Panc1 (cell line): ENCODE measurements at regions not wholly inside any gene's neighbourhood (a gene's known extent, or its start where the extent isn't known, plus 50 kb on each side); places are given as distances from the start of the nearest gene placed in this dataset.

Source experiments
- ATAC-seq: fragments of 200-7000 bp; cut with Tn5 transposase; 2 replicates; pipeline ENCODE4 v1.9.1; 2020; ENCODE audit warnings: mild to moderate bottlenecking, moderate library complexity
- BruUV-seq: library from RNA; stranded (reverse); fragments of 400-500 nt; replicated peaks from 2 replicates; lab custom pipeline; 2021; lab: Mats Ljungman, UMichigan
- CTCF ChIA-PET: fragments of 300-600 bp; sonication (Branson Sonifier 250); formaldehyde crosslinking; loops from one replicate; lab custom pipeline; 2022; ENCODE audit warnings: antibody characterized with exemption; lab: Charles Lee
- POLR2A ChIA-PET: fragments of 300-600 bp; sonication (Branson Sonifier 250); formaldehyde crosslinking; loops from one replicate; lab custom pipeline; 2022; ENCODE audit warnings: antibody characterized with exemption; lab: Charles Lee
- DNase-seq: peaks from one replicate; pipeline ENCODE4 v3.0.0-alpha.2; 2010; ENCODE audit warnings: low read depth, low spot score
- H3K27ac ChIP-seq: 2 replicates; pipeline ENCODE4 v1.5.1; 2011; ENCODE audit warnings: mild to moderate bottlenecking, low read length, inconsistent platforms
- H3K27me3 ChIP-seq: fragments of 200-500 bp; sonication (Bioruptor generic); 2 replicates; pipeline ENCODE4 v1.6.0; 2014; ENCODE audit warnings: low read length, inconsistent platforms; ENCODE audit not compliant: control insufficient read depth, insufficient read depth
- H3K36me3 ChIP-seq: fragments of 200-500 bp; sonication (Bioruptor generic); 2 replicates; pipeline ENCODE4 v1.5.1; 2014; ENCODE audit warnings: inconsistent platforms, mild to moderate bottlenecking, low read length, moderate library complexity; ENCODE audit not compliant: control insufficient read depth, insufficient read depth
- H3K4me1 ChIP-seq: 2 replicates; pipeline ENCODE4 v1.5.1; 2011; ENCODE audit warnings: inconsistent platforms, mild to moderate bottlenecking, low read length, moderate library complexity; ENCODE audit not compliant: control insufficient read depth, insufficient read depth
- H3K4me3 ChIP-seq, 2 experiments: 2 replicates each; pipeline ENCODE4 v1.5.1; 2011 to 2012; ENCODE audit warnings: low read depth in 2 of 2, low read length in 2 of 2, mild to moderate bottlenecking in 2 of 2, inconsistent platforms in 1 of 2, moderate library complexity in 1 of 2
- H3K9me3 ChIP-seq: fragments of 200-500 bp; sonication (Bioruptor generic); 2 replicates; pipeline ENCODE4 v1.5.1; 2014; ENCODE audit warnings: low read depth, mild to moderate bottlenecking, inconsistent platforms, low read length, moderate library complexity; ENCODE audit not compliant: control insufficient read depth, insufficient read depth
- POLR2AphosphoS5 ChIP-seq: IDR thresholded peaks from 2 replicates; pipeline ENCODE4 v1.6.1; 2012; ENCODE audit warnings: mild to moderate bottlenecking, low read depth, low read length, moderate library complexity
- SIN3A ChIP-seq: IDR thresholded peaks from 2 replicates; pipeline ENCODE4 v1.6.1; 2012; ENCODE audit warnings: low read depth, mild to moderate bottlenecking, low read length, moderate library complexity, borderline replicate concordance; ENCODE audit not compliant: insufficient read depth
- TCF7L2 ChIP-seq: IDR thresholded peaks from 2 replicates; pipeline ENCODE4 v1.6.1; 2011; ENCODE audit warnings: mild to moderate bottlenecking, low read depth, low read length, inconsistent platforms
- in situ Hi-C: cut with HindIII; loops from 2 replicates; pipeline ENCODE4 v1.10.0; 2016; ENCODE audit warnings: low sequenced_read_pairs, low pct_unique_long_range_greater_than_20kb
- intact Hi-C: fragments of 100-400 bp; cut with micrococcal nuclease; formaldehyde crosslinking; loops from one replicate; pipeline ENCODE4 v1.10.0; 2022; ENCODE audit not compliant: unreplicated experiment
- TF ChIP-seq, protein P1 (sequence below), 2 experiments: IDR thresholded peaks; 2 replicates each; pipeline ENCODE4 v1.6.1; 2011 to 2012; ENCODE audit warnings: low read depth in 2 of 2, control low read depth in 1 of 2, low read length in 1 of 2, mild to moderate bottlenecking in 1 of 2, moderate library complexity in 1 of 2; ENCODE audit not compliant: insufficient read depth in 1 of 2
- TF ChIP-seq, protein P2 (sequence below): fragments of 450-650 bp; IDR thresholded peaks from 2 replicates; pipeline ENCODE4 v1.5.1; 2017; ENCODE audit warnings: mild to moderate bottlenecking

DNA sequence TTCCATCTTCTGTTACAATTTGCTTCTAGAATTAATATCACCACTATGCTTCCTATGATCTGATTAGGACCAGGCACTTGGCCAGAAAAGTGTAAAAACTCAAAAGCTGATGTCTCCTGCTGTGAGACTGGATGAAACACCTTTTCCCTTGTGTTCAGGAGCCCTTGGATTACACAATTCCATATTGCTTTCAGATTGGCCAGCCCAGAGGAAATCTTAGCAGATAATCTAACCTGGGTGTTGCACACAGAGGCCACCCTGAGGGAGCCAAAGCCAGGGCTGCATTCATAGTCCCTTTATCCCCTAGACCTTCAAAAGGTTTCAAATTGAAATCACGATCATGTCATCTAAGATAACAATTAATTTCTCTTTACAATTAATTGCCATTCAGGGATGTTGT lies 94.1 kb upstream of the SELENOP start:
- BruUV-seq = no TSS peak
- DNase-seq = no peak
- H3K27me3 ChIP-seq = peaks cover 11% of the 10 kb centered on the region
- H3K4me3 ChIP-seq = no peak overlapping the region
- H3K9me3 ChIP-seq = no peaks in the 10 kb centered on the region
- in situ Hi-C loops (loop anchor here (25.0 kb wide), 1 partner anchor 106 kb away; no protein-coding TSS in a partner anchor), intact Hi-C loops (no loop called here)
- H3K36me3 ChIP-seq = no peaks in the 10 kb centered on the region
- TF ChIP-seq, protein P1, sequence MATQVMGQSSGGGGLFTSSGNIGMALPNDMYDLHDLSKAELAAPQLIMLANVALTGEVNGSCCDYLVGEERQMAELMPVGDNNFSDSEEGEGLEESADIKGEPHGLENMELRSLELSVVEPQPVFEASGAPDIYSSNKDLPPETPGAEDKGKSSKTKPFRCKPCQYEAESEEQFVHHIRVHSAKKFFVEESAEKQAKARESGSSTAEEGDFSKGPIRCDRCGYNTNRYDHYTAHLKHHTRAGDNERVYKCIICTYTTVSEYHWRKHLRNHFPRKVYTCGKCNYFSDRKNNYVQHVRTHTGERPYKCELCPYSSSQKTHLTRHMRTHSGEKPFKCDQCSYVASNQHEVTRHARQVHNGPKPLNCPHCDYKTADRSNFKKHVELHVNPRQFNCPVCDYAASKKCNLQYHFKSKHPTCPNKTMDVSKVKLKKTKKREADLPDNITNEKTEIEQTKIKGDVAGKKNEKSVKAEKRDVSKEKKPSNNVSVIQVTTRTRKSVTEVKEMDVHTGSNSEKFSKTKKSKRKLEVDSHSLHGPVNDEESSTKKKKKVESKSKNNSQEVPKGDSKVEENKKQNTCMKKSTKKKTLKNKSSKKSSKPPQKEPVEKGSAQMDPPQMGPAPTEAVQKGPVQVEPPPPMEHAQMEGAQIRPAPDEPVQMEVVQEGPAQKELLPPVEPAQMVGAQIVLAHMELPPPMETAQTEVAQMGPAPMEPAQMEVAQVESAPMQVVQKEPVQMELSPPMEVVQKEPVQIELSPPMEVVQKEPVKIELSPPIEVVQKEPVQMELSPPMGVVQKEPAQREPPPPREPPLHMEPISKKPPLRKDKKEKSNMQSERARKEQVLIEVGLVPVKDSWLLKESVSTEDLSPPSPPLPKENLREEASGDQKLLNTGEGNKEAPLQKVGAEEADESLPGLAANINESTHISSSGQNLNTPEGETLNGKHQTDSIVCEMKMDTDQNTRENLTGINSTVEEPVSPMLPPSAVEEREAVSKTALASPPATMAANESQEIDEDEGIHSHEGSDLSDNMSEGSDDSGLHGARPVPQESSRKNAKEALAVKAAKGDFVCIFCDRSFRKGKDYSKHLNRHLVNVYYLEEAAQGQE (IDR thresholded peaks at IDR 0.05; ENCODE audit: insufficient read depth in 1 of 2, low read depth in 2 of 2, low read length in 1 of 2) = no peak
- no peak for TF ChIP-seq POLR2AphosphoS5
- TF ChIP-seq, protein P2, sequence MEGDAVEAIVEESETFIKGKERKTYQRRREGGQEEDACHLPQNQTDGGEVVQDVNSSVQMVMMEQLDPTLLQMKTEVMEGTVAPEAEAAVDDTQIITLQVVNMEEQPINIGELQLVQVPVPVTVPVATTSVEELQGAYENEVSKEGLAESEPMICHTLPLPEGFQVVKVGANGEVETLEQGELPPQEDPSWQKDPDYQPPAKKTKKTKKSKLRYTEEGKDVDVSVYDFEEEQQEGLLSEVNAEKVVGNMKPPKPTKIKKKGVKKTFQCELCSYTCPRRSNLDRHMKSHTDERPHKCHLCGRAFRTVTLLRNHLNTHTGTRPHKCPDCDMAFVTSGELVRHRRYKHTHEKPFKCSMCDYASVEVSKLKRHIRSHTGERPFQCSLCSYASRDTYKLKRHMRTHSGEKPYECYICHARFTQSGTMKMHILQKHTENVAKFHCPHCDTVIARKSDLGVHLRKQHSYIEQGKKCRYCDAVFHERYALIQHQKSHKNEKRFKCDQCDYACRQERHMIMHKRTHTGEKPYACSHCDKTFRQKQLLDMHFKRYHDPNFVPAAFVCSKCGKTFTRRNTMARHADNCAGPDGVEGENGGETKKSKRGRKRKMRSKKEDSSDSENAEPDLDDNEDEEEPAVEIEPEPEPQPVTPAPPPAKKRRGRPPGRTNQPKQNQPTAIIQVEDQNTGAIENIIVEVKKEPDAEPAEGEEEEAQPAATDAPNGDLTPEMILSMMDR = no peak
- POLR2A ChIA-PET = no interaction called here
- H3K27ac ChIP-seq = no peak overlapping the region
- CTCF ChIA-PET = no interaction called here
- peaks cover 4% of the 10 kb centered on the region; the same call in 1 of the 2 replicates for H3K4me1 ChIP-seq
- no peak for ATAC-seq

DNA sequence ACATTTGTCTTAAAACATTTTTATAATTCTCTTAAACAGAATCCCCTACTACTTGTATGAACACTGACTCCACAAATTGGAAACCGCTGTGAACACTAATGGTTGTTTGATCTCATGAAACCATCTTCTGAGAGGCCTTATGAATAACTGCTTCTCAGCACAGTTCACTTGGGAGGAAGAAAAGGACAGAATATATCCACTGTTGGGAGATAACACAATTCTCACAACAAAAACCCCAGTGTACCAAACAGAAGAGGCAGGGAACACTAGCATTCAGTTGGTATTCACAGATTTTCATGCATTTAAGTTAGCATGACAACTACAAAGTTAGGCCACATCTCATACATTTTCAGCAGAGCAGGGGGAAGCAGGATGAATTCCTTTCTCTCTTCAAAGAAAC lies 89.0 kb upstream of the SELENOP start:
- Histone ChIP-seq H3K27me3 (peaks cover 4% of the 10 kb centered on the region), H3K4me3 (no peak overlapping the region), H3K36me3 (no peaks in the 10 kb centered on the region), H3K27ac (no peak overlapping the region), H3K4me1 (no peaks in the 10 kb centered on the region), H3K9me3 (no peaks in the 10 kb centered on the region)
- POLR2A ChIA-PET = no interaction called here
- CTCF ChIA-PET = no interaction called here
- DNase-seq (no peak), ATAC-seq (no peak)
- TF ChIP-seq, protein P1 (IDR thresholded peaks at IDR 0.05; ENCODE audit: insufficient read depth in 1 of 2, low read depth in 2 of 2, low read length in 1 of 2) = no peak
- TF ChIP-seq, protein P2 = no peak
- TF ChIP-seq TCF7L2 (no peak), POLR2AphosphoS5 (no peak), SIN3A (no peak)
- no TSS peak for BruUV-seq
- intact Hi-C loops = no loop called here
- in situ Hi-C loops = loop anchor here (25.0 kb wide), 1 partner anchor 112 kb away; no protein-coding TSS in a partner anchor
